ENCODE measurements at regions not wholly inside any gene's neighbourhood (a gene's known extent, or its start where the extent isn't known, plus 50 kb on each side); places are given as distances from the start of the nearest gene placed in this dataset.

- no peak for DNase-seq (ENCODE audit: low read depth)
Measured at GRCh38 chr20:52402950-52403349, 211.4 kb upstream of the ZFP64 start.

- no peak for DNase-seq (ENCODE audit: low read depth)
Measured at GRCh38 chr20:52402514-52402913, 210.9 kb upstream of the ZFP64 start.

GRCh38 chr20:52401431-52401830, 209.9 kb upstream of the ZFP64 start:
- no peak for DNase-seq (ENCODE audit: low read depth)

GRCh38 chr20:52399352-52399751, 207.8 kb upstream of the ZFP64 start:
- DNase-seq (ENCODE audit: low read depth): no peak

- DNase-seq (ENCODE audit: low read depth): no peak
Measured at GRCh38 chr20:52389606-52390005, 198.0 kb upstream of the ZFP64 start.

GRCh38 chr20:52383995-52384621, 192.5 kb upstream of the ZFP64 start:
- DNase-seq (ENCODE audit: low read depth): no peak

GRCh38 chr20:52382933-52383332, 191.4 kb upstream of the ZFP64 start:
- no peak for DNase-seq (ENCODE audit: low read depth)

GRCh38 chr20:52379723-52380336, 188.3 kb upstream of the ZFP64 start:
- peak; percentile 6 for DNase-seq (ENCODE audit: low read depth)

- no peak for DNase-seq (ENCODE audit: low read depth)
Measured at GRCh38 chr20:52372169-52372568, 180.6 kb upstream of the ZFP64 start.

- DNase-seq (ENCODE audit: low read depth): no peak
Measured at GRCh38 chr20:52365688-52366087, 174.1 kb upstream of the ZFP64 start.

- DNase-seq (ENCODE audit: low read depth): no peak
Measured at GRCh38 chr20:52364405-52364804, 172.8 kb upstream of the ZFP64 start.

- DNase-seq (ENCODE audit: low read depth): no peak
Measured at GRCh38 chr20:52361650-52362049, 170.1 kb upstream of the ZFP64 start.

GRCh38 chr20:52349806-52350205, 158.2 kb upstream of the ZFP64 start:
- no peak for DNase-seq (ENCODE audit: low read depth)

- DNase-seq (ENCODE audit: low read depth): no peak
Measured at GRCh38 chr20:52348434-52348833, 156.9 kb upstream of the ZFP64 start.

- DNase-seq (ENCODE audit: low read depth): no peak
Measured at GRCh38 chr20:52346797-52347196, 155.2 kb upstream of the ZFP64 start.

GRCh38 chr20:52342913-52343312, 151.3 kb upstream of the ZFP64 start:
- no peak for DNase-seq (ENCODE audit: low read depth)

GRCh38 chr20:52340036-52340634, 148.6 kb upstream of the ZFP64 start:
- no peak for DNase-seq (ENCODE audit: low read depth)

GRCh38 chr20:52332649-52333250, 141.2 kb upstream of the ZFP64 start:
- DNase-seq (ENCODE audit: low read depth): no peak

- no peak for DNase-seq (ENCODE audit: low read depth)
Measured at GRCh38 chr20:52332230-52332629, 140.7 kb upstream of the ZFP64 start.

- DNase-seq (ENCODE audit: low read depth): no peak
Measured at GRCh38 chr20:52331655-52332054, 140.1 kb upstream of the ZFP64 start.

- no peak for DNase-seq (ENCODE audit: low read depth)
Measured at GRCh38 chr20:52321396-52321795, 129.8 kb upstream of the ZFP64 start.

- DNase-seq (ENCODE audit: low read depth): no peak
Measured at GRCh38 chr20:52318651-52319050, 127.1 kb upstream of the ZFP64 start.

- no peak for DNase-seq (ENCODE audit: low read depth)
Measured at GRCh38 chr20:52313341-52313963, 121.9 kb upstream of the ZFP64 start.

All from stimulated activated CD8-positive, alpha-beta memory T cell treated with anti-CD3 and anti-CD28 coated beads, Interleukin-15, amount 100 ng/mL, for 1 hour (primary cell).